GM12892 (cell line): ENCODE measurements at regions not wholly inside any gene's neighbourhood (a gene's known extent, or its start where the extent isn't known, plus 50 kb on each side); places are given as distances from the start of the nearest gene placed in this dataset.

Source experiments
- POLR2A ChIP-seq: IDR thresholded peaks from 2 replicates; pipeline ENCODE4 v1.6.1; 2011; ENCODE audit warnings: low read depth, low read length, control low read depth
- POLR2AphosphoS5 ChIP-seq: IDR thresholded peaks from 2 replicates; pipeline ENCODE4 v1.6.1; 2011; ENCODE audit warnings: low read depth, low read length, control low read depth
- TAF1 ChIP-seq: IDR thresholded peaks from 2 replicates; pipeline ENCODE4 v1.6.1; 2011; ENCODE audit warnings: low read depth, mild to moderate bottlenecking, control low read depth, low read length, borderline replicate concordance

GRCh38 chr4:4941751-4942150, 77.5 kb downstream of the CYTL1 start:
- no peak for TF ChIP-seq POLR2AphosphoS5
- no peak for TF ChIP-seq TAF1
- no peak for TF ChIP-seq POLR2A
